ENCODE measurements at regions not wholly inside any gene's neighbourhood (a gene's known extent, or its start where the extent isn't known, plus 50 kb on each side); places are given as distances from the start of the nearest gene placed in this dataset.

DNA sequence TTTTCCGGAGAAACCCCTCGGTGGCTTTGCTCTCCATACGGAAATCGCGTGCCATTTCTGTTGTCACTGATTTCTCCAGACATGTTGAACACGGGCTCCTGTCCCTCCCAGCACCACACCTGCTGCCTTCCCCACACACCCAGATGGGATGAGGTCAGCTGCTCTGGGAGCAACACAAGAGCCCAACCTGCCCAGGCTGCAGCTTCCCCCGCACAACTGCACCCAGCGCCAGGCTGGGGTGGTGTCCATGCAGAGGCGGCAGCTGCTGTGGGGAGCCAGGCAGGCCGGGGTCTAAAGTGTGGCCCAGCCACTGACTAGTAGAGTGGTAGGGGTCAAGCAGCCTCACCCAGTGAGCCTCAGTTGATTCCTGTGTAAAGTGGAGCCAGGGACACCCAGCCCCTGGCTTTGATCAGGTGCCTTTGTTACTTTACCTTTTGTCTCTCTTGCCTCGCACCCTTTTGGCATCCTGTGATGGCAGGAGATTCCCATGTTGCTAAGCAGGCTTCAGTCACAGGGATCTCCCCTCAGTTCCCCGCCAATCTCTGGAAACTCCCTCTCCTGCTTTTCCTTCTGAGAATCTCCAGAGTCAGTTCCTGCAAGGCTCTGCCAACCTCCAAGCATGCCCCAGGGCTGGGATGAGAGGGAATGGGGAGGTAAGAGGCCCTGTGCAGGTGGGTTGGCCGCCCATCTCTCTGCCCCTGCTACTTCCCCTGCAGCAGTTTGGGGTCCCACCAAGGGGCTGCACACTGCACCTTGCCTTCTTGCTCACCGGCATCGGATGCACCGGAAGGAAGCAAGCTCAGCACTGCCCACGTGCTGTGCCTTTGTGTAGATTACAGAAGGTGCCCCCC lies 91.8 kb upstream of the ALDH1A3 start:
- TF ChIP-seq, protein P1, sequence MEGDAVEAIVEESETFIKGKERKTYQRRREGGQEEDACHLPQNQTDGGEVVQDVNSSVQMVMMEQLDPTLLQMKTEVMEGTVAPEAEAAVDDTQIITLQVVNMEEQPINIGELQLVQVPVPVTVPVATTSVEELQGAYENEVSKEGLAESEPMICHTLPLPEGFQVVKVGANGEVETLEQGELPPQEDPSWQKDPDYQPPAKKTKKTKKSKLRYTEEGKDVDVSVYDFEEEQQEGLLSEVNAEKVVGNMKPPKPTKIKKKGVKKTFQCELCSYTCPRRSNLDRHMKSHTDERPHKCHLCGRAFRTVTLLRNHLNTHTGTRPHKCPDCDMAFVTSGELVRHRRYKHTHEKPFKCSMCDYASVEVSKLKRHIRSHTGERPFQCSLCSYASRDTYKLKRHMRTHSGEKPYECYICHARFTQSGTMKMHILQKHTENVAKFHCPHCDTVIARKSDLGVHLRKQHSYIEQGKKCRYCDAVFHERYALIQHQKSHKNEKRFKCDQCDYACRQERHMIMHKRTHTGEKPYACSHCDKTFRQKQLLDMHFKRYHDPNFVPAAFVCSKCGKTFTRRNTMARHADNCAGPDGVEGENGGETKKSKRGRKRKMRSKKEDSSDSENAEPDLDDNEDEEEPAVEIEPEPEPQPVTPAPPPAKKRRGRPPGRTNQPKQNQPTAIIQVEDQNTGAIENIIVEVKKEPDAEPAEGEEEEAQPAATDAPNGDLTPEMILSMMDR (IDR thresholded peaks at IDR 0.05) = no peak
- no peak for TF ChIP-seq POLR2A (IDR thresholded peaks at IDR 0.05)
